ENCODE measurements at regions not wholly inside any gene's neighbourhood (a gene's known extent, or its start where the extent isn't known, plus 50 kb on each side); places are given as distances from the start of the nearest gene placed in this dataset.

GRCh38 chr4:156280686-156281085 is 327.0 kb upstream of the CTSO start:
- TF ChIP-seq CTCF (IDR thresholded peaks at IDR 0.05; ENCODE audit: borderline replicate concordance, extremely low read depth, low read length, poor library complexity, severe bottlenecking) (no peak), EZH2 (IDR thresholded peaks at IDR 0.05; ENCODE audit: borderline replicate concordance, low read depth, low read length, severe bottlenecking) (no peak)
